Adrenal gland (tissue), 5 donors: ENCODE measurements at regions not wholly inside any gene's neighbourhood (a gene's known extent, or its start where the extent isn't known, plus 50 kb on each side); places are given as distances from the start of the nearest gene placed in this dataset.

Source experiments
- CTCF ChIP-seq, 6 experiments: fragments of 450-650 bp in 4 of 6; fragments of 200-600 bp in 2 of 6; sonication (generic) in 1 of 6; IDR thresholded peaks; 1 replicate in 5 of 6; 2 replicates in 1 of 6; pipeline versions ENCODE4 v1.5.1 to v1.8.0; 2016 to 2021; ENCODE audit warnings: antibody characterized with exemption in 6 of 6, mild to moderate bottlenecking in 2 of 6, moderate library complexity in 1 of 6
- POLR2A ChIP-seq, 2 donors: fragments of 450-650 bp; IDR thresholded peaks; one replicate each; pipeline ENCODE4 v1.6.1; 2017; ENCODE audit warnings: antibody characterized with exemption in 2 of 2, mild to moderate bottlenecking in 2 of 2, moderate library complexity in 1 of 2
- donor health status: DM: no; HTN: no; CAD: no.

- TF ChIP-seq POLR2A (IDR thresholded peaks at IDR 0.05) (no peak), CTCF (IDR thresholded peaks at IDR 0.05) (no peak)
Observed at GRCh38 chrX:39760930-39761329, 336.8 kb downstream of the BCOR start.
